ENCODE measurements at regions not wholly inside any gene's neighbourhood (a gene's known extent, or its start where the extent isn't known, plus 50 kb on each side); places are given as distances from the start of the nearest gene placed in this dataset.

- no peaks in the 10 kb centered on the region for H3K9me3 ChIP-seq (ENCODE audit: control insufficient read depth in 1 of 2, insufficient read depth in 1 of 2, low read depth in 1 of 2, low read length in 2 of 2)
- ATAC-seq (no peak), DNase-seq (ENCODE audit: low read depth, low spot score) (no peak)
- TF ChIP-seq YY1 (IDR thresholded peaks at IDR 0.05; ENCODE audit: extremely low read depth, insufficient replicate concordance, low read depth, low read length) (no peak), EGR1 (IDR thresholded peaks at IDR 0.05; ENCODE audit: low read depth) (no peak), ELF1 (IDR thresholded peaks at IDR 0.05; ENCODE audit: borderline replicate concordance, low read depth) (no peak), POLR2A (IDR thresholded peaks at IDR 0.05; ENCODE audit: borderline replicate concordance, extremely low read depth, insufficient read depth, insufficient read length) (no peak), SRF (IDR thresholded peaks at IDR 0.05; ENCODE audit: low read depth) (no peak), CBX3 (IDR thresholded peaks at IDR 0.05; ENCODE audit: low read depth) (no peak), ZNF274 (IDR thresholded peaks at IDR 0.05; ENCODE audit: low read depth, low read length) (no peak), SP1 (IDR thresholded peaks at IDR 0.05; ENCODE audit: low read depth) (no peak), ZFX (IDR thresholded peaks at IDR 0.05) (no peak), TCF7L2 (IDR thresholded peaks at IDR 0.05; ENCODE audit: borderline replicate concordance, extremely low read depth, insufficient read depth, insufficient read length) (no peak), MAX (IDR thresholded peaks at IDR 0.05) (no peak), CTCF (IDR thresholded peaks at IDR 0.05 in 2 of 3, conservative IDR thresholded peaks at IDR 0.05 in 1 of 3; ENCODE audit: borderline replicate concordance in 1 of 3, insufficient read depth in 1 of 3, low read depth in 2 of 3, low read length in 2 of 3) (no peak)
- TF ChIP-seq, protein P1, sequence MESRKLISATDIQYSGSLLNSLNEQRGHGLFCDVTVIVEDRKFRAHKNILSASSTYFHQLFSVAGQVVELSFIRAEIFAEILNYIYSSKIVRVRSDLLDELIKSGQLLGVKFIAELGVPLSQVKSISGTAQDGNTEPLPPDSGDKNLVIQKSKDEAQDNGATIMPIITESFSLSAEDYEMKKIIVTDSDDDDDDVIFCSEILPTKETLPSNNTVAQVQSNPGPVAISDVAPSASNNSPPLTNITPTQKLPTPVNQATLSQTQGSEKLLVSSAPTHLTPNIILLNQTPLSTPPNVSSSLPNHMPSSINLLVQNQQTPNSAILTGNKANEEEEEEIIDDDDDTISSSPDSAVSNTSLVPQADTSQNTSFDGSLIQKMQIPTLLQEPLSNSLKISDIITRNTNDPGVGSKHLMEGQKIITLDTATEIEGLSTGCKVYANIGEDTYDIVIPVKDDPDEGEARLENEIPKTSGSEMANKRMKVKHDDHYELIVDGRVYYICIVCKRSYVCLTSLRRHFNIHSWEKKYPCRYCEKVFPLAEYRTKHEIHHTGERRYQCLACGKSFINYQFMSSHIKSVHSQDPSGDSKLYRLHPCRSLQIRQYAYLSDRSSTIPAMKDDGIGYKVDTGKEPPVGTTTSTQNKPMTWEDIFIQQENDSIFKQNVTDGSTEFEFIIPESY (IDR thresholded peaks at IDR 0.05; ENCODE audit: extremely low read depth, insufficient replicate concordance, low read length) = no peak
- TF ChIP-seq, protein P2, sequence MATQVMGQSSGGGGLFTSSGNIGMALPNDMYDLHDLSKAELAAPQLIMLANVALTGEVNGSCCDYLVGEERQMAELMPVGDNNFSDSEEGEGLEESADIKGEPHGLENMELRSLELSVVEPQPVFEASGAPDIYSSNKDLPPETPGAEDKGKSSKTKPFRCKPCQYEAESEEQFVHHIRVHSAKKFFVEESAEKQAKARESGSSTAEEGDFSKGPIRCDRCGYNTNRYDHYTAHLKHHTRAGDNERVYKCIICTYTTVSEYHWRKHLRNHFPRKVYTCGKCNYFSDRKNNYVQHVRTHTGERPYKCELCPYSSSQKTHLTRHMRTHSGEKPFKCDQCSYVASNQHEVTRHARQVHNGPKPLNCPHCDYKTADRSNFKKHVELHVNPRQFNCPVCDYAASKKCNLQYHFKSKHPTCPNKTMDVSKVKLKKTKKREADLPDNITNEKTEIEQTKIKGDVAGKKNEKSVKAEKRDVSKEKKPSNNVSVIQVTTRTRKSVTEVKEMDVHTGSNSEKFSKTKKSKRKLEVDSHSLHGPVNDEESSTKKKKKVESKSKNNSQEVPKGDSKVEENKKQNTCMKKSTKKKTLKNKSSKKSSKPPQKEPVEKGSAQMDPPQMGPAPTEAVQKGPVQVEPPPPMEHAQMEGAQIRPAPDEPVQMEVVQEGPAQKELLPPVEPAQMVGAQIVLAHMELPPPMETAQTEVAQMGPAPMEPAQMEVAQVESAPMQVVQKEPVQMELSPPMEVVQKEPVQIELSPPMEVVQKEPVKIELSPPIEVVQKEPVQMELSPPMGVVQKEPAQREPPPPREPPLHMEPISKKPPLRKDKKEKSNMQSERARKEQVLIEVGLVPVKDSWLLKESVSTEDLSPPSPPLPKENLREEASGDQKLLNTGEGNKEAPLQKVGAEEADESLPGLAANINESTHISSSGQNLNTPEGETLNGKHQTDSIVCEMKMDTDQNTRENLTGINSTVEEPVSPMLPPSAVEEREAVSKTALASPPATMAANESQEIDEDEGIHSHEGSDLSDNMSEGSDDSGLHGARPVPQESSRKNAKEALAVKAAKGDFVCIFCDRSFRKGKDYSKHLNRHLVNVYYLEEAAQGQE (IDR thresholded peaks at IDR 0.05; ENCODE audit: low read depth) = no peak
- TF ChIP-seq, protein P3, sequence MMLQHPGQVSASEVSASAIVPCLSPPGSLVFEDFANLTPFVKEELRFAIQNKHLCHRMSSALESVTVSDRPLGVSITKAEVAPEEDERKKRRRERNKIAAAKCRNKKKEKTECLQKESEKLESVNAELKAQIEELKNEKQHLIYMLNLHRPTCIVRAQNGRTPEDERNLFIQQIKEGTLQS (IDR thresholded peaks at IDR 0.05) = no peak
- no peak overlapping the region for H2AFZ ChIP-seq (ENCODE audit: low read depth, low read length, poor library complexity, severe bottlenecking)
- no peaks in the 10 kb centered on the region for H3K9me2 ChIP-seq (ENCODE audit: insufficient read depth)
- H4K20me1 ChIP-seq (ENCODE audit: insufficient read depth) = no peaks in the 10 kb centered on the region
- H3K4me1 ChIP-seq (ENCODE audit: control insufficient read depth in 1 of 2, insufficient read depth in 2 of 2, low read length in 2 of 2) = peaks cover 0 to 1% of the 10 kb centered on the region in 2 experiments; a peak in 2 of 4 replicates
- H3K4me3 ChIP-seq (replicated peaks in 1 of 2; ENCODE audit: low read depth in 1 of 2, low read length in 2 of 2) = no peak overlapping the region
- POLR2A ChIA-PET = no interaction called here
- BruUV-seq (replicated peaks) = no TSS peak
- H3K36me3 ChIP-seq (ENCODE audit: control insufficient read depth in 1 of 2, insufficient read depth in 2 of 2, low read length in 2 of 2) = no peaks in the 10 kb centered on the region
- CTCF ChIA-PET = no interaction called here
- no peak overlapping the region for H3K27ac ChIP-seq (ENCODE audit: low read depth, low read length)
- no peaks in the 10 kb centered on the region for H3K27me3 ChIP-seq (ENCODE audit: insufficient read depth, low read length)
- RAD21 ChIA-PET (ENCODE audit: low non-redundant PET in 1 of 2, low total read pairs in 2 of 2, uncharacterized antibody in 2 of 2, unreplicated experiment in 2 of 2) = no interaction called here
- intact Hi-C loops (cut with micrococcal nuclease) = no loop called here
- no peak overlapping the region for H3K9ac ChIP-seq (ENCODE audit: low read length)
- no peaks in the 10 kb centered on the region for H3K79me2 ChIP-seq (ENCODE audit: insufficient read depth, low read length)
- H3K4me2 ChIP-seq (ENCODE audit: low read length) = no peak overlapping the region
Measured at GRCh38 chr5:124675931-124676846, 70.2 kb downstream of the ZNF608 start.

Data from HCT116 (cell line).